B cell (primary cell): ENCODE measurements at regions not wholly inside any gene's neighbourhood (a gene's known extent, or its start where the extent isn't known, plus 50 kb on each side); places are given as distances from the start of the nearest gene placed in this dataset.
"Not testable (repeated sequence)": the region's sequence is repeated elsewhere in the genome, so short reads cannot be mapped to it uniquely, and the experiment has no call there.

ENCODE experiments used
- ATAC-seq: fragments of 200-7000 bp; cut with Tn5 transposase; one replicate; pipeline ENCODE4 v1.10.0; 2021; ENCODE audit warnings: low read depth, mild to moderate bottlenecking, moderate number of reproducible peaks, moderate library complexity
- CTCF ChIA-PET: fragments of 350-600 bp; sonication (Branson Sonifier 250); formaldehyde crosslinking; loops from one replicate; lab custom pipeline; 2021; ENCODE audit warnings: antibody characterized with exemption, inconsistent platforms; lab: Charles Lee
- POLR2A ChIA-PET: fragments of 350-600 bp; sonication (Branson Sonifier 250); formaldehyde crosslinking; loops from one replicate; lab custom pipeline; 2021; ENCODE audit warnings: antibody characterized with exemption; lab: Charles Lee
- DNase-seq: peaks from one replicate; pipeline ENCODE4 v3.0.0; 2013
- H2AFZ ChIP-seq: 2 replicates; pipeline ENCODE4 v1.6.1; 2012; ENCODE audit warnings: mild to moderate bottlenecking, low read depth, low read length; ENCODE audit not compliant: insufficient read depth, poor library complexity, severe bottlenecking
- H3K27ac ChIP-seq, 2 donors: 1 replicate in 1 of 2; 2 replicates in 1 of 2; pipeline ENCODE4 v1.5.1; 2012 to 2013; ENCODE audit warnings: low read length in 2 of 2, mild to moderate bottlenecking in 2 of 2, moderate library complexity in 1 of 2
- H3K27me3 ChIP-seq, 4 experiments: fragments of 200-600 bp in 1 of 4; sonication (generic) in 1 of 4; replicated peaks in 1 of 4; 1 replicate in 2 of 4; 2 replicates in 2 of 4; pipeline versions ENCODE4 v1.6.1 to v1.7.0; 2013 to 2016; ENCODE audit warnings: low read length in 3 of 4, mild to moderate bottlenecking in 2 of 4, mixed read lengths in 1 of 4, moderate library complexity in 1 of 4; ENCODE audit not compliant: insufficient read depth in 4 of 4, control insufficient read depth in 3 of 4; ENCODE audit errors: control extremely low read depth in 1 of 4
- H3K36me3 ChIP-seq, 2 experiments: replicated peaks in 1 of 2; 1 replicate in 1 of 2; 2 replicates in 1 of 2; pipeline versions ENCODE4 v1.6.1 to v1.7.1; 2013; ENCODE audit warnings: low read length in 1 of 2; ENCODE audit not compliant: insufficient read depth in 2 of 2, control insufficient read depth in 1 of 2; ENCODE audit errors: control extremely low read depth in 1 of 2, extremely low read depth in 1 of 2
- H3K4me1 ChIP-seq, 2 donors: fragments of 200-600 bp in 1 of 2; sonication (generic) in 1 of 2; 1 replicate in 1 of 2; 2 replicates in 1 of 2; pipeline versions ENCODE4 v1.5.1 to v1.6.1; 2013 to 2017; ENCODE audit warnings: low read length in 2 of 2; ENCODE audit not compliant: control insufficient read depth in 2 of 2, insufficient read depth in 2 of 2
- H3K4me2 ChIP-seq: replicated peaks from 2 replicates; pipeline ENCODE3; 2012; ENCODE audit warnings: mild to moderate bottlenecking, low read depth, low read length; ENCODE audit not compliant: poor library complexity, severe bottlenecking
- H3K4me3 ChIP-seq, 5 experiments: fragments of 200-600 bp in 1 of 5; sonication (generic) in 1 of 5; 1 replicate in 3 of 5; 2 replicates in 2 of 5; pipeline versions ENCODE4 v1.5.1 to v1.7.0; 2011 to 2016; ENCODE audit warnings: low read length in 4 of 5, mild to moderate bottlenecking in 4 of 5, low read depth in 2 of 5, control low read depth in 1 of 5, moderate library complexity in 1 of 5; ENCODE audit not compliant: insufficient read depth in 1 of 5; ENCODE audit errors: control extremely low read depth in 1 of 5, extremely low read depth in 1 of 5
- H3K79me2 ChIP-seq: fragments of 200-600 bp; sonication (generic); one replicate; pipeline ENCODE4 v1.6.0; 2016; ENCODE audit warnings: low read length; ENCODE audit not compliant: control insufficient read depth, insufficient read depth
- H3K9ac ChIP-seq: fragments of 200-600 bp; sonication (generic); 2 replicates; pipeline ENCODE4 v1.6.1; 2017; ENCODE audit warnings: mild to moderate bottlenecking, low read length, moderate library complexity
- H3K9me3 ChIP-seq, 3 donors: one replicate each; pipeline versions ENCODE4 v1.6.1 to v1.7.1; 2013; ENCODE audit warnings: low read length in 2 of 3; ENCODE audit not compliant: control insufficient read depth in 2 of 3, insufficient read depth in 1 of 3; ENCODE audit errors: control extremely low read depth in 1 of 3
- H4K20me1 ChIP-seq: 2 replicates; pipeline ENCODE4 v1.6.0; 2012; ENCODE audit warnings: mild to moderate bottlenecking, low read length; ENCODE audit not compliant: insufficient read depth, control insufficient read depth, poor library complexity, severe bottlenecking
- H3K27ac Mint-ChIP-seq: one replicate; pipeline ENCODE4 v1.8.0; 2021; ENCODE audit warnings: mixed read lengths
- H3K27me3 Mint-ChIP-seq: one replicate; pipeline ENCODE4 v1.8.0; 2021; ENCODE audit warnings: mixed read lengths
- H3K4me1 Mint-ChIP-seq: one replicate; pipeline ENCODE4 v1.8.0; 2021; ENCODE audit warnings: mixed read lengths
- H3K4me3 Mint-ChIP-seq: one replicate; pipeline ENCODE4 v1.8.0; 2021; ENCODE audit warnings: mixed read lengths
- H3K9me3 Mint-ChIP-seq: one replicate; pipeline ENCODE4 v1.8.0; 2022; ENCODE audit warnings: mixed read lengths; ENCODE audit not compliant: insufficient read depth
- EZH2 ChIP-seq: IDR thresholded peaks from 2 replicates; pipeline ENCODE4 v1.6.1; 2012; ENCODE audit warnings: borderline replicate concordance, low read depth, mild to moderate bottlenecking, moderate library complexity, low read length; ENCODE audit not compliant: insufficient read depth, poor library complexity, severe bottlenecking
- WGBS: methylation state at CpG from one replicate; pipeline ENCODE4 v1.1.5; 2013; ENCODE audit warnings: missing lambda C conversion rate; ENCODE audit not compliant: insufficient coverage; 5-methylcytosine and 5-hydroxymethylcytosine counted together
- intact Hi-C: fragments of 100-400 bp; cut with micrococcal nuclease; formaldehyde crosslinking; loops from one replicate; pipeline ENCODE4 v1.10.0; 2022
- TF ChIP-seq, protein P1 (sequence below): fragments of 200-600 bp; IDR thresholded peaks from one replicate; pipeline ENCODE4 v1.8.0; 2022; ENCODE audit warnings: antibody characterized with exemption, mild to moderate bottlenecking

DNA sequence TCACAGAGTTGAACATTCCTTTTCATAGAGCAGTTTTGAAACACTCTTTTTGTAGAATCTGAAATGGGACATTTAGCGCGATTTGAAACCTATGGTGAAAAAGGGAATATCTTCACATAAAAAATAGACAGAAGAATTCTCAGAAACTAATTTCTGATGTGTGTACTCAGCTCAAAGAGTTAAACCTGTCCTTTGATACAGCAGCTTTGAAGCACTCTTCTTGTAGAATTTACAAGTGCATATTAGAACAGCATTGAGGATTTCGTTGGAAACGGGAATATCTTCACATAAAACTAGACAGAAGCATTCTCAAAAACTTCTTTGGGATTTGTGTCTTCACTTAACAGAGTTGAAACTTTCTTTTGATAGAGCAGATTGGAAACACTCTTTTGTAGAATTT, 650.7 kb upstream of the ZNF337 start:
- Mint-ChIP-seq H3K27ac (no peak overlapping the region), H3K4me1 (no peaks in the 10 kb centered on the region), H3K4me3 (no peak overlapping the region), H3K27me3 (no peaks in the 10 kb centered on the region), H3K9me3 (no peaks in the 10 kb centered on the region)
- H3K79me2 ChIP-seq = no peaks in the 10 kb centered on the region
- TF ChIP-seq, protein P1, sequence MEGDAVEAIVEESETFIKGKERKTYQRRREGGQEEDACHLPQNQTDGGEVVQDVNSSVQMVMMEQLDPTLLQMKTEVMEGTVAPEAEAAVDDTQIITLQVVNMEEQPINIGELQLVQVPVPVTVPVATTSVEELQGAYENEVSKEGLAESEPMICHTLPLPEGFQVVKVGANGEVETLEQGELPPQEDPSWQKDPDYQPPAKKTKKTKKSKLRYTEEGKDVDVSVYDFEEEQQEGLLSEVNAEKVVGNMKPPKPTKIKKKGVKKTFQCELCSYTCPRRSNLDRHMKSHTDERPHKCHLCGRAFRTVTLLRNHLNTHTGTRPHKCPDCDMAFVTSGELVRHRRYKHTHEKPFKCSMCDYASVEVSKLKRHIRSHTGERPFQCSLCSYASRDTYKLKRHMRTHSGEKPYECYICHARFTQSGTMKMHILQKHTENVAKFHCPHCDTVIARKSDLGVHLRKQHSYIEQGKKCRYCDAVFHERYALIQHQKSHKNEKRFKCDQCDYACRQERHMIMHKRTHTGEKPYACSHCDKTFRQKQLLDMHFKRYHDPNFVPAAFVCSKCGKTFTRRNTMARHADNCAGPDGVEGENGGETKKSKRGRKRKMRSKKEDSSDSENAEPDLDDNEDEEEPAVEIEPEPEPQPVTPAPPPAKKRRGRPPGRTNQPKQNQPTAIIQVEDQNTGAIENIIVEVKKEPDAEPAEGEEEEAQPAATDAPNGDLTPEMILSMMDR = no peak
- no peak for TF ChIP-seq EZH2
- ChIA-PET POLR2A (no interaction called here), CTCF (no interaction called here)
- H3K4me1 ChIP-seq = no peaks in the 10 kb centered on the region
- intact Hi-C loops = no loop called here
- H3K4me2 ChIP-seq = no peak overlapping the region
- H2AFZ ChIP-seq = no peak overlapping the region
- ATAC-seq (no peak), DNase-seq (no peak)
- H4K20me1 ChIP-seq = no peaks in the 10 kb centered on the region
- H3K27ac ChIP-seq = no peak overlapping the region
- no peaks in the 10 kb centered on the region for H3K27me3 ChIP-seq
- no CpG with 5 or more reads among the region's 4 CpGs for WGBS
- no peaks in the 10 kb centered on the region for H3K36me3 ChIP-seq
- no peaks in the 10 kb centered on the region for H3K9me3 ChIP-seq
- no peak overlapping the region for H3K9ac ChIP-seq
- no peak overlapping the region for H3K4me3 ChIP-seq

DNA sequence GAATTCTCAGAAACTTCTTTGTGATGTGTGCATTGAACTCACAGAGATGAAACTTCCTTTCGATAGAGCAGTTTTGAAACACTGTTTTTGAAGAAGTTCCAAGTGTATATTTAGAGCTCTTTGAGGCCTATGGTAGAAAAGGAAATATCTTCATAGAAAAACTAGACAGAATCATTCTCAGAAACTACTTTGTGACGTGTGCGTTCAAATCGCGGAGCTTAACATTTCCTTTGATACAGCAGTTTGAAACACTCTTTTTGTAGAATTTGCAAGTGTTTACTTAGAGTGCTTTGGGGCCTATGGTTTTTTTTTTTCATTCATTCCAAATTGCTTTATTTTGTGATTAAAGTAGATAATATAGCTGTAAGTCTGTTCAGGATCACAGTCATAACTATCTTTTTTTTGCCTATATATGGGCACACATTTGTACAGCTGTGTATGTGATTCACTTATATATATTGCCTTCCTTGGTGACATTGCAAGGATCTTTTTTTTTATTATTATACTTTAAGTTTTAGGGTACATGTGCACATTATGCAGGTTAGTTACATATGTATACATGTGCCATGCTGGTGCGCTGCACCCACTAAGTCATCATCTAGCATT, 643.9 kb upstream of the ZNF337 start:
- H3K36me3 ChIP-seq, H3K9me3 Mint-ChIP-seq, POLR2A ChIA-PET, H2AFZ ChIP-seq, H3K4me2 ChIP-seq, H3K9ac ChIP-seq, H3K4me3 ChIP-seq, H3K27ac ChIP-seq, H3K79me2 ChIP-seq, H3K4me3 Mint-ChIP-seq, CTCF ChIA-PET, H3K9me3 ChIP-seq, intact Hi-C loops, H3K4me1 ChIP-seq, ATAC-seq, DNase-seq, H3K27me3 Mint-ChIP-seq, H3K27ac Mint-ChIP-seq, H3K27me3 ChIP-seq, H3K4me1 Mint-ChIP-seq, H4K20me1 ChIP-seq: not testable (repeated sequence)
- whole genome bisulfite sequencing = 100% methylated on average over 1 of the region's 6 CpGs
